GM15510 (cell line): ENCODE measurements at regions not wholly inside any gene's neighbourhood (a gene's known extent, or its start where the extent isn't known, plus 50 kb on each side); places are given as distances from the start of the nearest gene placed in this dataset.

ENCODE experiments used
- POLR2A ChIP-seq: IDR thresholded peaks from 3 replicates; pipeline ENCODE4 v1.6.1; 2011; ENCODE audit warnings: borderline replicate concordance; ENCODE audit not compliant: insufficient read length; ENCODE audit errors: extremely low read depth

DNA sequence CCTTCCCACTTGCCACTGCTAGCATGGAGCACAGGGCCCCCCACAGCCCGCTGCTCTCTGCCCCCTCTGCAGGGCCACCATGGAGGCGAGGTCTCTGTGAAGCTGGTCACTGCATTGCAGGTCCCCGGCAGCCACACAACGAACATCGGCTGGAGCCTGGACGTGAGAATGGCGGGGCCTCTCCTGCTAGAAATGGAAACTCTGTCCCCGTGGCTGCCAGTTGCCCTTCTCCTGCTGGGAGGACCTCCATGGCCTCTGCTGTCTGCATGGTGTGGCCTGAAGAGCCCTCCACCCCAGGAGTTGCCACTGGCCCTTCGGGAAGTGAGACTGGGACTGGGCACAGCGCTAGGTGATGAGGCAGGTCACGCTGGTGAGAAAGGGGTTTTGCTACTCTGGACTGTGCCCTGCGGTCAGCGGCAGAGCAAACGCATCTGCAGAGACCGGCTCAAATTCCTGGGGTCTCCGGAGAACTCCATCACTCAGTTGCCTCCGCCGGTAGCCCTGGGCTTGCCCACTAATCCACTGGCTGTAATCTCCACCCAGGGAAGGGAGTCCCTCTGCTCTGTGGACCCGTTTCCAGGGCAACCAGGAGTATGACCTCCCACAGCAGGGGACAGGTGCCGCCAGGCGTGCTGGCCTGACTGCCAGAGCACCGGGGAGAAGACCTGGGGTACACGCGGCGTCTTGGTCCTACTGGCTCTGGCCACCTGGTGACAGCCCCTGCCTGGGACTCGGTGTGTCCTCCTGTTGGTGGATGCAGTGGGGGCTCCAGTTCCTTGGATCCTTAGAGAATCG lies 806.3 kb downstream of the BRD1 start:
- TF ChIP-seq POLR2A, result no peak

DNA sequence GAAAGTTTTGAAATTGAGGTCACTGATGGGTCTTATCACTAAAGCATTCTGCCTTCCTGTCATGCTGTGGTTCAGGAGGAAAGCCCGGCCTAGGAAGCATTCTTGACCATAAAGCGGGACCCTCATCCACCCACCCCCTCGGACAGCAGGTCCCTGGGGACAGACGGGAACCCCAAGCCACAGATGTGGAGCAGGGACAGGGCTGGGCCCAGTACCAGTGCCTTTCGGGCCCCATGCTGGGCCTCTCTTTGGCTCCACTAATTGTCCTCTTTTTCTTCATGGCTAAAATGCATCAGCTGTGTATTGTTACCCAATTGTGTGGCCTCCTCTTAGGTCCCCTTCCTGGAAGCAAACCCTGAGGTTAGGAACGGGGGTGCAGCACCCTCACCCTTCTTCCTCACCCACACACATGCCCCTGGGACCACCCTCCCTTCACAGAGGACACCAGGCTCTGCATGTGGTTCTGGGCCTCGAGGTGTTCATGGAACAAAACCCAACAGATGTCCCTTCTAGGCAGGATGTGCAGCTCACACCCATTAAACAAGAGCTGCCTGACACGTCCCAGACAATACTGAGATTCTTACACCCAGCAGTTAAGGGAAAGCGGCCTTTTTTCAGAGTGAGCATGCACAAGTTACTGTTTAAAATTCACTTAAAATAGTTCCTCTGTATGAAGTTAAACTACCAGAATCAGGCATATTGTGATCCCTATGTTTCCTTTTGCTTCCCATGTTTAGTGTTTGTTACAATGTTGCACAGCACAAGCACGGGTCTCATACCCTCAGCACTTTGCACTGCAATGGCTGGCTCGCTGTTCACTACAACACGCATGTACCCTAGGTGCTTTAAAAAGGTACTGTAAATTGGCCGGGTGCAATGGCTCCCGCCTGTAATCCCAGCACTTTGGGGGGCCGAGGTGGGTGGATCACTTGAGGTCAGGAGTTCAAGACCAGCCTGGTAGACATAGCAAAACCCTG lies 807.6 kb downstream of the BRD1 start:
- no peak for TF ChIP-seq POLR2A

DNA sequence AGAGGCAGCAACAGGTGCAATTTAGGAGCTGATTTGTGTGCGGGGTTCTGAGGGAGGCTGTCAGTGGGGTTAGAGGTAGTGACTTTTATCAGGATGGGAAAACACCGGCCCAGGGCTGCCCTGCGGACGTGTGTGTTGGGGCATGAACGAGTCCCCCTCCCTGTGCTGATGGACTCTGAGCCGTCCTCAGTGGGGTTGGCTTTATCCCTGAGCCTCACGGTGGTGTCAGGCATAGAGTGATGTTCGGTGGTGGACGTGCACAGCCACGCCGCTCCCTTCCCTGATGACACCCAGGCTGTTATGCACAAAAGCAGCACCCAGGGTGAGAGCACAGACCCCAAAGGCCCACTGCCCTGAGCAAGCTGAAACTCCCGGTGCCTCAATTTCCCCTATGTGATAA lies 809.1 kb downstream of the BRD1 start:
- no peak for TF ChIP-seq POLR2A

DNA sequence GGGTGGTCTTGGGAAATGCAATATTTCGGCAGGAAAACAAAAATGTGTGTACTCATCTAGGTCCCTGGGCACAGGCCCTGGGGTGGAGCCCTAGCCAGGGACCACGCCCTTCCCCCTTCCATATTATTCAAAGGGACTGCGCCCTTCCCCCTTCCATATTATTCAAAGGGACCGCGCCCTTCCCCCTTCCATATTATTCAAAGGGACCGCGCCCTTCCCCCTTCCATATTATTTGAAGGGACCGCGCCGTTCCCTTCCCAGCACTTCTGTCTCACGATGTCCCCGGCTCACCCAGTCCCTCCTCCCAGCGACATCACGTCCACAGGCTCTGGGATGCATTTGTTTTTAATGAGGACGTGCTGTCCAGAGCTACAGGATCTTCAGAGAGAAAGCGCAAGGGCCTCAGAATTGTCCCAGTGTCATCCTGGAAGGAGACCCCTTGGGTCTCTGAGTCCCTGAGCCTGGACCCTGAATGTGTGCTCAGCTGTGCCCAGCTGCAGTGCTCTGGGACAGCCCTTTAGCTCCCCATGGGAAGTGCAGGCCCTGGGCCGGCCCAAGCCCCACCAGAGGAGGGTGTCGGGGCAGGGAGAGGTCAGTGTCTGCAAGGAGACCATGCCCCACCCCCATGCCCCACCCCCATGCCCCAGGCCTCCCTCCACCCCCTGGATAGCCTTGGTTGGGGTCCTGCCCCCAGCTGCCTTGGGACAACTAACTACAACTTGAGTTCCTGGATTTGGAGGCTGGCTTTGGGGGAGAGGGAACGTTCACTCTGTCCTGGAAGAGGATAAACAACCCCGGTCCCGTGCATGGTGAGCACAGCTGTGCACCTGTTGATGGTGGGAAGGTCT lies 810.0 kb downstream of the BRD1 start:
- TF ChIP-seq POLR2A, result no peak

DNA sequence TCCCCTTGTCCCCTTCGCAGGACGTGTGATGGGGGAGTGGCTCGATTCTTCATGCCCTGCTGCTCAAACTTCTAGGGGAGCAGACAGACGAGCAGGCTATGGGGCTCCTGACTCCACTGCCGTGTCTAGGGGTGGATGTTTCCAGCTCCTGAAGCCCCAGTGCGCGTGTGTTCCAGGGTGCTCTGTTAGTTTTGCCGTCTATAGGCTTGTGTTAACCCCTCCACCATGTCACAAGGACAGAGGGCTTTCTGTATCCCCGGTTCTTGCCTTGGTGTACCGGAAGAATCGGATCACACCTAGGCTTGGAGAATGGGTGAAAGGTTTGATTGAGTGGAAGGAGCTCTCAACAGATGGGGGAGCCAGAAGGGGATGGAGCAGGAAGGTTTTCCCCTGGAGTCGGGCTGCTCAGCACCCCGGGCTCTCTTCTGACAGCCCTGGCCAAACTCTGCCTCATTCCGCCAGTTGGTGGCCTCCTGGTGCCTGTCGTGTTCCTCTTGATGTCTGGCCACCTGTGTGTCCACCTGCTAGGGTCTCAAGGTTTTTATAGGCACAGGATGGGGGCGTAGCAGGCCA lies 810.7 kb downstream of the BRD1 start:
- no peak for TF ChIP-seq POLR2A

DNA sequence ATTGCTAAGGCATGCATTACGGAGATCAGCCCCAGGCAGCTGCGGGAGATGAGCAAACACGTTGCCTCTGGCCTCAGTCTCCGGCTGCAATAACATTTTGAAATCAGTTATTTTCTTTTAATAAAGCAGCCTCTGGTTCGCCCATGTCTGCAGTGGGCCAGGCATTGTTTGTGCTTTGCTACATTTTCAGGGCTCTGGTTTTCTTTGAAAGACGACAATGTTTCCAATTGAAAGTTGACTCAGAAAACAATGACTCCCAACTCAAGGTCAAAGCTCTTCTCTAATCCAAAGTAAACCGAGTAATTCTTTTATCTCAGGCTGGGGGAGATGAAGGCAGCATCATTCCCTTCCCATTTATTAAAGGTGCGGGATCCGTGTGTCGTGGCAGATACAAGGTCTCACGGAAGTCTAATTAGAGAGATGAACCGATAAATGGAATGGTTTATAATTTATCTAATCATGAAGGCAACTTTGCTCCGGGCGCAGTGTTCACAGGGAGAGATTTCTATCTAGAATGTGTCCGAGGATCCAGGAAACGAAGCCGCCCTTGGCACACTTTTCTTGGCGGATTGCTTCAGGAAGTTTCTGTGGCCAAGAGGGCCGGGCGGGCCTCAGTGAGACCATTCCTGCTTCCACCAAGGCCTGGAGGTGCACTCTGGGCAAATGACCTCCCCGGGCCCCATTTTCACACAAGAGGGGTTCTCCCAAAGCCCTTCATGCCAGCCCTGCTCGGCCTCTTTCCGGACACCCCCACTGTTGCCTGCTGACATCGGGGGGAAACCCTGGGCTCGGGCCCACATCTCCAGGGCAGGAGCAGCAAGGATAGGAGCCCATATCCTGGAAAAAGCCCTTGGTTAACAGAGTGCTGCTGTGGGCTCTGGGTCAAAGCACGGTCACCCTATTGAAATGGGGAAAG lies 811.4 kb downstream of the BRD1 start:
- TF ChIP-seq POLR2A, result no peak

DNA sequence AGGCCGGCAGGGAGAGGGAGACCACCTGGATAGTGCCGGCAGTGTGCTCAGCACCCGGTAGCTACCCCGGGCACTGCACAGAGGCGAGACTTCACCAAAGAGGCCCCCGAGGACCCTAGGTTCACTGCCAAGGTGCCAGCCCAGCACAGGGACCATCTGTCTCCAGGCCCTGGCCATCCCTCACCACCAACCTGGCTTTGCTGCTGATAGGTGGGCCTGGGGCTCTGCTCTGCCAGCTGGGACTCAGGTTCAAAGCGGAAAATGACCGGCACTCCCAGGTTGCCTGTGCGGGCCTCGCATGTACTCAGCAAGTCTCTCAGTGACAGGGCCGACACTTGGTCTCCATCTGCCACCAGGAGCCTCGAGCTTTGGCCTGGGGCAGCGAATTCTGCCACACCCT lies 812.2 kb downstream of the BRD1 start:
- TF ChIP-seq POLR2A, result no peak

DNA sequence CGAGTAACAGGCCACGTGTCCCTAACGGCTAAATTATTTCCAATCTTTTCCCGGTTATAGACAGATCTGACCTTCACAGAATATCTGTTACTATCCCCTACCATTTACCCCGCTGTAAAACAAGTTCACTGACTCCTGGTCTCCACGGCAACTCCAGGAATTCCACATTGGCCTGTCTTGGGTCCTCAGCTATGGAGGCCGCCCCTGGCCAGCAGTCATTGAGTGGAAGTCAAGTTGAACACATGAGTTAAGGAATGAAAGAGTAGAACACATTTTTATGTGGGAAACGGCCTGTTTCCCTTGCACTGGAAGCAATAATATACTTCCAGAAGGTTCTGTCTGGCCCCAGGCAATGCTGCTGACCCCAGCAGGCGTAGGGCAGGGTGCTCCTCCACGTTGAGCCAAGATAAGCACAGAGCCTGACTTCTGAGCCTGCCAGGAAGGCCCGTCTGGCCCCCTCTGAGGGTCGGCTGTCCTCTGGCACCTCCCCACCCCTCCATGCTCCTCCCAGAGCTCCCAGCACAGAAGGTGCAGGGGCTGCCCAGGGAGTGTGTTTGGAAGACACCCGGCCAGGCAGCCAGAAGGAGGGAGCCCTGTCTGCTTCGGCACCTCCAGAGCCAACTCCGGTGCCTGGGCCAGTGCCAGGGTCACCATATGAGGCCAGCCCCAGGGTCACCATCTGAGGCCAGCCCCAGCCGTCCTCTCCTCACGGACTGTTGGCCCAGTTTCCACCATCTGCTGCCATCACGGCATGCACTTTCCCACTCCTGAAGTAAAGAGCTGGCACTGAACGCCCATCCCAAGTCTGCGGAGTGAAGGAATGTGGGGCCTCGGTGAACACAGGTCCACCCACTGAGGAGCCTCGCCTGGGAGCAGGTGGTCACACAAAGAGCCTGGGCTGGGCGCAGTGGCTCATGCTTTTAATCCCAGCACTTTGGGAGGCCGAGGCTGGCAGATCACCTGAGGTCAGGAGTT lies 813.2 kb downstream of the BRD1 start:
- no peak for TF ChIP-seq POLR2A

DNA sequence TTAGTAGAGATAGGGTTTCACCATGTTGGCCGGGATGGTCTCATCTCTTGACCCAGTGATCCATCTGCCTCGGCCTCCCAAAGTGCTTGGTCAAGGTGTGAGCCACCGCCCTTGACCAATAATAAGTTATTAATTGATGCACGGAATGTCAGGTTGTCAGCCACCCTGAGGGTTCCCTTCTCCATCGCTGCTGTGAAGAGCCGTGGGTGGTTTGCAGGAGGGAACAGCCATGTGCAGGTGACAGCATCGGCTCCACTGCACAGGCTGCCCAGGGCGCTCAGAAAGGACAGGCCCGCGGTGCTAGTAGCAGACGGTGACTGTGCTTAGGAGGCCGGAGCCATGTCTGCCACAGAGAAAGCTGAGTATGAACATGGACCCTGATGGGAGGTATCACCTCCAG lies 814.0 kb downstream of the BRD1 start:
- TF ChIP-seq POLR2A, result no peak

DNA sequence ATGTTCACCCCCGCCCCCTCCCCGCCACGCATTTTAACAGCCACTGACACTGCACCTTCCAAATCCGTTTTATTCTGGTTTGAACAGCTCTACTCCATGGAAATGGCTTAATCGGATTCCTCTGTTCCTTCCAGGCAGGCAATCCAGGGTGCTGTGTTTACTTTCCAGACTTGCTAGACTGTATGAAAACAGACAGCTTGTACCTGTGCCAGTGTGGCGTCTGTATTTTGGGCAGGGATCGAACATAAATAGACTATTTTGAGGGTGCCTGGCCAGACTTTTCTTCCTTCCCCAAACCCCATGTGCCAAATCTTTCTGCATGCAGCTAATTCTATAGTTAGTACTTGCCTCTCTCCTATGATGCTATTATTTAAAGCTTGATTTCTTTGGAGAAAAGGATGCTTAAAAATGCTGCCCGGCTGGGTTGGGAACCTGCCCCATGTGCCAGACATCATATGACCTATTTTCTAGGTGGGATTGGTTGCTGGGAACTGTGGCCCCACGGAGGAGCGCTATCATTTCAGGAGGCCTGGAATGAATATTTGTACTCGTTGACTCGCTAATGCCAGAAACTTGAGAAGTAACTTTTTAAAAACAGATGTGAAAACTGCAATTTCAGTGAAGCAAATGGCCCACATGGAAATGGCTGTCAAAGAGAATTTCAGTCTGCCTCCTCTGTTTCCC lies 814.8 kb downstream of the BRD1 start:
- no peak for TF ChIP-seq POLR2A

DNA sequence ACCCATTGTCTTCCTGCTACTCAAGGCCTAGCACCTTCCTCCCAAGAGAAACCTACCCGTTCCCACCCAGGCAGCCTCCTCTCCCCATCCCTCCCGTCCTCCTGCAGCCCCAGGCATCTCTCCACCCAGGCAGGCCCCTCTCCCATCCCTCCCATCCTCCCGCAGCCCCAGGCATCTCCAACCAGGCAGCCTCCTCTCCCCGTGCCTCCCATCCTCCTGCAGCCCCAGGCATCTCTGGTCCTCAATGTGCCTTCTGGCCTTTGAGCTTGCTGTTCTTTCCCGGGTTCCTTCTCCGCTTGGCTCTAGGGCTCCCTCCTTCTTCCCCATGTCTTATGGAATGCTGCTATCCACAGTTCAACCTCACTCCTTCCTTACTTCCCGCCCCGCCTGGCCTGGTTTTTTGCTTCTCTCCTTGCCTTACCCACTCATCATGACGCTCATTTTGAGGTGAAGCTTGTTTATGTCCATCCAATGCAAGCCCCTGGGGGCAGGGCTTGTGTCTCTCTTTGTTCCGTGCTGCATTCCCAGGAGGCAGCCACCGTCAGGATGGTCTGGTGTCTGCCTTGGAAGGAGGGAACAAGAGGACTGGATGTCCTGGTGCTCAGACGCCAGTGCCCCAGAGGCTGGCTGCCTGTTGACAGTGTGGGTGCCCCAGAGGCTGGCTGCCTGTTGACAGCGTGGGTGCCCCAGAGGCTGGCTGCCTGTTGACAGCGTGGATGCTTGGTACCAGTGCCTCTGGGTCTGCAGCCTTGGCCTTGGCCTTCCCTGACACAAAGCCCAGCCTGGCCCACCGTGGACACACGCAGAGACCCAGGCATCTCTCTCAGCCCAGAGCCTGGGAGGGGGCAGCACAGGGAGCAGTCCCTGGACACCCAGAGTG lies 815.7 kb downstream of the BRD1 start:
- TF ChIP-seq POLR2A, result no peak
